ENCODE measurements at regions not wholly inside any gene's neighbourhood (a gene's known extent, or its start where the extent isn't known, plus 50 kb on each side); places are given as distances from the start of the nearest gene placed in this dataset.
"Not testable (repeated sequence)": the region's sequence is repeated elsewhere in the genome, so short reads cannot be mapped to it uniquely, and the experiment has no call there.

DNA sequence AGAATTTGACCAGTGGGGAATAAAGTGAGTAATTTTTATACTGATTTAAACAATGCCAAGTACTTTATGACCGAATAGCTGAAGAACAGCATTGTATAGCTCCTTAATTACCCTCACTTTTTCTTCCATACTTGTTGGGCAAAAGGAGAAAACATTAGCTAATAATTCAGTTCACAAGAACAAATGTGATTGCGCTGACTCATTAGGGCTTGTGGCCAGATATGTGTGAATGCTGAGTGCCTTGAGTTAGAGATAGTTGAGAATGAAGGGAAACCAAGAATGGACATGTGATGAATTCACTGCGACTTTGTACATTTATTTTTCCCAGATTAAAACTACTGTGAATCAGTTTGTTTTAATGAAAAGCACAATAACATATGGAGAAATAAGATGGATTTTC, 669.4 kb downstream of the TFAP2A start:
- no peak overlapping the region for H3K27ac ChIP-seq (ENCODE audit: poor library complexity, severe bottlenecking)
- no peaks in the 10 kb centered on the region for H3K36me3 ChIP-seq (ENCODE audit: low read depth)
- no peak for DNase-seq (ENCODE audit: low spot score)
- H3K4me1 ChIP-seq (ENCODE audit: insufficient read depth, poor library complexity, severe bottlenecking), result no peaks in the 10 kb centered on the region
- no peak overlapping the region for H3K4me3 ChIP-seq (ENCODE audit: severe bottlenecking)
- no peaks in the 10 kb centered on the region for H3K27me3 ChIP-seq (ENCODE audit: insufficient read depth, poor library complexity, severe bottlenecking)
- TF ChIP-seq, protein P1, sequence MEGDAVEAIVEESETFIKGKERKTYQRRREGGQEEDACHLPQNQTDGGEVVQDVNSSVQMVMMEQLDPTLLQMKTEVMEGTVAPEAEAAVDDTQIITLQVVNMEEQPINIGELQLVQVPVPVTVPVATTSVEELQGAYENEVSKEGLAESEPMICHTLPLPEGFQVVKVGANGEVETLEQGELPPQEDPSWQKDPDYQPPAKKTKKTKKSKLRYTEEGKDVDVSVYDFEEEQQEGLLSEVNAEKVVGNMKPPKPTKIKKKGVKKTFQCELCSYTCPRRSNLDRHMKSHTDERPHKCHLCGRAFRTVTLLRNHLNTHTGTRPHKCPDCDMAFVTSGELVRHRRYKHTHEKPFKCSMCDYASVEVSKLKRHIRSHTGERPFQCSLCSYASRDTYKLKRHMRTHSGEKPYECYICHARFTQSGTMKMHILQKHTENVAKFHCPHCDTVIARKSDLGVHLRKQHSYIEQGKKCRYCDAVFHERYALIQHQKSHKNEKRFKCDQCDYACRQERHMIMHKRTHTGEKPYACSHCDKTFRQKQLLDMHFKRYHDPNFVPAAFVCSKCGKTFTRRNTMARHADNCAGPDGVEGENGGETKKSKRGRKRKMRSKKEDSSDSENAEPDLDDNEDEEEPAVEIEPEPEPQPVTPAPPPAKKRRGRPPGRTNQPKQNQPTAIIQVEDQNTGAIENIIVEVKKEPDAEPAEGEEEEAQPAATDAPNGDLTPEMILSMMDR (IDR thresholded peaks at IDR 0.05; ENCODE audit: poor library complexity, severe bottlenecking), result no peak
- ATAC-seq (ENCODE audit: low read depth), result no peak
- H3K9me3 ChIP-seq (ENCODE audit: severe bottlenecking), result no peaks in the 10 kb centered on the region

GRCh38 chr6:9744119-9744518, 670.8 kb downstream of the TFAP2A start:
- Histone ChIP-seq H3K4me1 (ENCODE audit: insufficient read depth, poor library complexity, severe bottlenecking) (no peaks in the 10 kb centered on the region), H3K27ac (ENCODE audit: poor library complexity, severe bottlenecking) (no peak overlapping the region), H3K27me3 (ENCODE audit: insufficient read depth, poor library complexity, severe bottlenecking) (no peaks in the 10 kb centered on the region), H3K36me3 (ENCODE audit: low read depth) (no peaks in the 10 kb centered on the region), H3K4me3 (ENCODE audit: severe bottlenecking) (no peak overlapping the region), H3K9me3 (ENCODE audit: severe bottlenecking) (no peaks in the 10 kb centered on the region)
- no peak for DNase-seq (ENCODE audit: low spot score)
- ATAC-seq (ENCODE audit: low read depth), result no peak
- TF ChIP-seq, protein P1 (IDR thresholded peaks at IDR 0.05; ENCODE audit: poor library complexity, severe bottlenecking), result no peak

- H3K9me3 ChIP-seq (ENCODE audit: severe bottlenecking), result no peaks in the 10 kb centered on the region
- no peaks in the 10 kb centered on the region for H3K4me1 ChIP-seq (ENCODE audit: insufficient read depth, poor library complexity, severe bottlenecking)
- no peaks in the 10 kb centered on the region for H3K27me3 ChIP-seq (ENCODE audit: insufficient read depth, poor library complexity, severe bottlenecking)
- no peak for ATAC-seq (ENCODE audit: low read depth)
- no peak overlapping the region for H3K4me3 ChIP-seq (ENCODE audit: severe bottlenecking)
- TF ChIP-seq, protein P1 (IDR thresholded peaks at IDR 0.05; ENCODE audit: poor library complexity, severe bottlenecking), result no peak
- no peak overlapping the region for H3K27ac ChIP-seq (ENCODE audit: poor library complexity, severe bottlenecking)
- DNase-seq (ENCODE audit: low spot score), result no peak
- H3K36me3 ChIP-seq (ENCODE audit: low read depth), result no peaks in the 10 kb centered on the region
Measured at GRCh38 chr6:9732056-9732455, 682.8 kb downstream of the TFAP2A start.

DNA sequence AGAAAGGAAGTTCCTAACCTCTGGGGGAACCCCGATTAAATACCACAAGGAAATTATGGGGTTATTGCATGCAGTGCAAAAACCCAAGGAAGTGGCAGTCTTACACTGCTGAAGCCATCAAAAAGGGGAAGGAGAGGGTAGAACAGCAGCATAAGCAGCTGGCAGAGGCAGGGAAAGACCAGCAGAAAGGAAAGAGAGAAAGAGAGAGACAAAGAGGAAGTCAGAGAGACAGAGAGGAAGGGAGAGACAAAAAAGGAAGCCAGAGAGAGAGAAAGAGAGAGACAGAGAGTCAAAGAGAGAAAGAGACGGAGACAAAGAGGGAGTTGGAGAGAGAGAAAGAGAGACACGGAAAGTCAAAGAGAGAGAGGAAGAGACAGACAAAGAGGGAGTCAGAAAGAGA, 689.1 kb downstream of the TFAP2A start:
- not testable (repeated sequence) for H3K36me3 ChIP-seq (ENCODE audit: low read depth); ATAC-seq (ENCODE audit: low read depth); H3K4me3 ChIP-seq (ENCODE audit: severe bottlenecking); DNase-seq (ENCODE audit: low spot score); H3K27me3 ChIP-seq (ENCODE audit: insufficient read depth, poor library complexity, severe bottlenecking); H3K4me1 ChIP-seq (ENCODE audit: insufficient read depth, poor library complexity, severe bottlenecking); H3K27ac ChIP-seq (ENCODE audit: poor library complexity, severe bottlenecking); H3K9me3 ChIP-seq (ENCODE audit: severe bottlenecking)

GRCh38 chr6:9717568-9717967, 697.3 kb downstream of the TFAP2A start:
- TF ChIP-seq, protein P1 (IDR thresholded peaks at IDR 0.05; ENCODE audit: poor library complexity, severe bottlenecking), result no peak
- DNase-seq (ENCODE audit: low spot score) (no peak), ATAC-seq (ENCODE audit: low read depth) (no peak)
- Histone ChIP-seq H3K36me3 (ENCODE audit: low read depth) (no peaks in the 10 kb centered on the region), H3K4me3 (ENCODE audit: severe bottlenecking) (no peak overlapping the region), H3K27ac (ENCODE audit: poor library complexity, severe bottlenecking) (no peak overlapping the region), H3K4me1 (ENCODE audit: insufficient read depth, poor library complexity, severe bottlenecking) (no peaks in the 10 kb centered on the region), H3K9me3 (ENCODE audit: severe bottlenecking) (no peaks in the 10 kb centered on the region), H3K27me3 (ENCODE audit: insufficient read depth, poor library complexity, severe bottlenecking) (no peaks in the 10 kb centered on the region)
